GM23248 (cell line): ENCODE measurements at regions not wholly inside any gene's neighbourhood (a gene's known extent, or its start where the extent isn't known, plus 50 kb on each side); places are given as distances from the start of the nearest gene placed in this dataset.
"Not testable (repeated sequence)": the region's sequence is repeated elsewhere in the genome, so short reads cannot be mapped to it uniquely, and the experiment has no call there.

Source experiments
- EZH2 ChIP-seq: fragments of 200-600 bp; sonication (generic); IDR thresholded peaks from 2 replicates; pipeline ENCODE4 v1.6.1; 2018; ENCODE audit warnings: antibody characterized with exemption, mild to moderate bottlenecking; ENCODE audit not compliant: insufficient read depth, poor library complexity, severe bottlenecking
- EZH2phosphoT487 ChIP-seq: fragments of 200-600 bp; sonication (generic); IDR thresholded peaks from 2 replicates; pipeline ENCODE4 v1.6.1; 2018; ENCODE audit warnings: antibody characterized with exemption, moderate library complexity, mild to moderate bottlenecking, low read depth; ENCODE audit not compliant: insufficient read depth

- TF ChIP-seq EZH2, EZH2phosphoT487: not testable (repeated sequence)
These were observed 61.1 kb upstream of the CYP2C8 start for GRCh38 chr10:95130429-95130828.
